ENCODE measurements at regions not wholly inside any gene's neighbourhood (a gene's known extent, or its start where the extent isn't known, plus 50 kb on each side); places are given as distances from the start of the nearest gene placed in this dataset.
"Not testable (repeated sequence)": the region's sequence is repeated elsewhere in the genome, so short reads cannot be mapped to it uniquely, and the experiment has no call there.

DNA sequence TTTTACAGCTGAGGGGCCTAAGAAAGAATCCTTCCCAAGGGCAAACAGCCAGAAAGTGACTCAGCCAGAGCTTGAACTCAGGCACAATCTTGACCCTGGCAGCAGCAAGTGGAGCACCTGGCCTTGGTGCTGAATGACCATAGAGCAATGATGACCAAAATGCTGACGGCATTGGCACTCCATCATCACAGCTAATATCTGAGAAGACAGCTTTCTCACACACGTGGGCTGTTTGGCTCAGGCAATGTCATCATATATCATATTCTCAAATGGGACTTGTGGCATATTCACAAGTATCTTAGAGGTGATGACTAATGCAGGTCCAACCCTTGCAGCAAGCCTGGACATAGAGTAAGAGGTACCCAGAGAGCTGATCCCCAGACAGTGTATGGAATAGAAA is 443.9 kb upstream of the MYT1L start:
- in situ Hi-C loops (cut with HindIII; ENCODE audit: low sequenced_read_pairs) = no loop called here
- no peak for DNase-seq (ENCODE audit: low spot score)

DNA sequence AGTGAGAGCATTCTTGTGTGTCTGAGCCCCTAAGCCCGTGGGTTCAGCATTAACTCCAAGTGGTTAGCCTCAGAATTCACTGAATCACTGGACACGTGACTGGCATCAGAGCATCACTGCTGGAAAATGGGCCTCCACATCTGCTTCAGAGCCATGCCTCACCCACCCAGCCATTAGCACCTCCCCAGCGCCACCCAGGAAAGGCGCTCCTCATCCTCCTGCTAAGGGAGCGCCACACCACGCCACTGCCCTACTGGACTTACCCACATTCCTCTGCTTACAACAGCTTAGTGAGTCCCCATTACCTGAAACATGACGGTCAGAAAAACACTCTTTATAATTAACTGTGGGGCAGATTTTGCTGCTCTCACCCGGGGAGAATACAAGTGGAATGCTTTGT is 442.6 kb upstream of the MYT1L start:
- in situ Hi-C loops (cut with HindIII; ENCODE audit: low sequenced_read_pairs) = no loop called here
- no peak for DNase-seq (ENCODE audit: low spot score)

DNA sequence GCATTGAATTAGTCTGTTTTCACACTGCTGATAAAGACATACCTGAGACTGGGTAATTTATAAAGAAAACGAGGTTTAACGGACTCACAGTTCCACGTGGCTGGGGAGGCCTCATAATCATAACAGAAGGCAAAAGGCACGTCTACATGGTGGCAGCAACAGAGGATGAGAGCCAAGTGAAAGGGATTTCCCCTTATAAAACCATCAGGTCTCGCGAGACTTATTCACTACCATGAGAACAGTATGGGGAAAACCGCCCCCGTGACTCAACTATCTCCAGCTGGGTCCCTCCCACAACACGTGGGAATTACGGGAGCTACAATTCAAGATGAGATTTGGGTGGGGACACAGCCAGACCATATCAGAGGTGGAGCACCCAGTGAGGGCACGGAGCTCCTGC is 442.0 kb upstream of the MYT1L start:
- DNase-seq (ENCODE audit: low spot score); in situ Hi-C loops (cut with HindIII; ENCODE audit: low sequenced_read_pairs): not testable (repeated sequence)

DNA sequence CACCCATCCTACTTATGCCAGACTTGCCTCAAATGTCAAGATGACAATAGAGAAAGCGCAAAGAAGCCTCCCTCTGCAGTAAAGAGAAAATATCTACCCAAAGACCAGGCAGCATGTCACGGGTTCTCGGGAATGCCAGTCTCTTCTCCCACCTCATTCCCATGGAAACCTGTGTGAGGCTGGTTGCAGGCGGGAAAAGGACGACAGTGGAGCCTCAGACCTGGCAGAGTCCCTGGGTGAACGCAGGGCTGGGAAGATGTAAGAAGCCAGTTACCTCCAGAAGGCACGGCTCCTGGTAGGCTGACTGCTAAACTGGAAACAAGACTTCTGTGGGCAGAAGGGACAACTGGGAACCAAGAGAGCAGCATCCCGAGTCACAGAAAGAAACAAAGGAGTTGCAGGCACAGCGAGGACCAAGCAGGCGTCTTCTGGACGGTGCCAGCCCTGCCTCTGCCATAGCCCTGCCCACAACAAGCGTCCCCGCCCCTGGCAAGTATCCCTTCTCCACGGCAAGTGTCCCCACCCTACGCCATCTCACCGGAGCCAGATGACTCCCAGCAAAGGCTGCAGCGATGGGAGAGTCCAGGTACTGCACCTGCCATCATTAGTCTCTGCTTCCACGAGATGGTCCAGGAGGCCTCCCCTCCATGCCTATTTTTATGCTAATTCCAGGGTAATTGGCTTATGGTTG is 440.8 kb upstream of the MYT1L start:
- in situ Hi-C loops (cut with HindIII; ENCODE audit: low sequenced_read_pairs) = no loop called here
- DNase-seq (ENCODE audit: low spot score) = no peak

DNA sequence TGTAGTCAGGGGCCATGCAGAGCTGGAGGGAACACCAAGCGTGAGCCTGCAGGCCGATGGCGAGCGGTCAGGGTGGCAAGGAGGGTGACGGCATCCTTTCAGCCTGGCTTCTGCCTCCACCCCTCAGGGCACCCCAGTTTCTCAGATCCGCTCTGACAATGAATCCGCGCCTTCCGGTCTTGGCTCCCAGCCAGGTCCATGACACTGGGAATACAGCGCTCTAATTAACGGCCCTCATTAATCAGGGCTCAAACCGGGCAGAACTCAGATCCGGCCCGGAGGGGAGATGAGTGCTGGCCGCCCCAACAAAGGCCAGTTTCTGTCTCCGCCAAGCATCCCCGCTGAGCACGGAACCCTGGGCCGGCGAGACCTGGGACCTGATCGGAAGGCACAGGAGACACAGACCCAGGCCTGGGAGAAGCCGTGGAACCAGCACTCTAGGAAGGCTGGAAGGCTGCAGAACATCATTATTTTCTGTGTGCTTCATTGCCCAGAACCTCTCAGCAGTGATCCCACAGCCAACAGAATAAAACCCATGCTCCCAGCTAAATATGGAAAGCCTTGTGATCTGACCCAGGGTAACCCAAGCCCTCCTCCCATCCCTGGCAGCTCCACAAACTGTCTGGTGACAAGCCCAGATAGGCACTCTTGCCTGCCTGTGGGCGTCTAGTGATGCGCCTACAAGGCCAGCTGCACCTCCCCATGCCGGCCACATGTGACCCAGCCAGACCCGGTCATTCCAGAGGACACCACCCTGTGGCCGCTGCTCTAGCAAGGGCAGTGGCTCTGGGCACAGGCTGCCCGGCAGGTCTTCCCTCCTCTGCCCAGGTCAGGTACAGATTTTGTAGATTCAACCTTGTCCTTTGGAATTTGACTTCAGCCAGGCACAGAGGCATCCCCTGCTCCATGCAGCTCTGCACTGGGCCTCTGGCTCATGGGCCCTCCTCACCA is 438.7 kb upstream of the MYT1L start:
- peak; percentile 69 for DNase-seq (ENCODE audit: low spot score)
- in situ Hi-C loops (cut with HindIII; ENCODE audit: low sequenced_read_pairs) = no loop called here

DNA sequence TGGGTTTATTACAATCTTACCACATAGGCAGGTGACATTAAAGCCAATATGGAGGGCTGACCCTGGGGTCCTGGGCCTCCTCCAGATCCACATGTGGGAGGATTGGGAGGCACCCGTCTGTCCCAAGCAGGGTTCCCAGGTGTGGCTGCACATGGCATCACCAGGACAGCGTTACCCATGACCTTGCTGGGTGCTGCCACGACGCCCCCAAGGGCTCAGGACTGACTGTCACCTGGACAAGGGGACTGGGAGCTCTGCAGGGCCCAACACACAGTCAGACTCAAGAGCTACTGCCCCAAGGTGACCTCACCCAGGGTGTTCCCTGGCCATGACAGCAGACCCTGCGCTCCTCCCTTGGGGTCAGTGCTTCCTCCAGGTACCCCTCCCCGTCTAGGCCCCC is 437.4 kb upstream of the MYT1L start:
- in situ Hi-C loops (cut with HindIII; ENCODE audit: low sequenced_read_pairs) = no loop called here
- no peak for DNase-seq (ENCODE audit: low spot score)

DNA sequence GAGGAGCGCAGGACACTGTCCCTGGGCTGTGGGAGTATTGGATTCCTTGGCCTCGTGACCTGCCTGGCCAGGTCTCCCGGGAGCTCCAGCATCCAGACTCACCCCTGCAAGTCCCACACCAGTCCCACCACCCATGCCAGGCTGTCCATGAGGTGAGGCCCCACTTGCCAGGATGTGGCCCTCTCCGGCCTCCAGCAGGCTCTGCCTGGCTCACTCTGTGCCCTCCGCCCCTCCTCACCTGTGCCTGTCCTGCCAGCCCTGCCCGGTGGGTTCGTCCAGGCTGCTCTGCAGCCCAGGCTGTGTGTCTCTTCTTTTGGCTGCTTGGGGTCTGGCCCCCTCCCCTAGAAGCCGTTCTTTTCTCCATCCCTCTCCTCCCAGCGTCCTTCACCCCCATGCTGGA is 436.8 kb upstream of the MYT1L start:
- in situ Hi-C loops (cut with HindIII; ENCODE audit: low sequenced_read_pairs) = no loop called here
- DNase-seq (ENCODE audit: low spot score) = no peak

DNA sequence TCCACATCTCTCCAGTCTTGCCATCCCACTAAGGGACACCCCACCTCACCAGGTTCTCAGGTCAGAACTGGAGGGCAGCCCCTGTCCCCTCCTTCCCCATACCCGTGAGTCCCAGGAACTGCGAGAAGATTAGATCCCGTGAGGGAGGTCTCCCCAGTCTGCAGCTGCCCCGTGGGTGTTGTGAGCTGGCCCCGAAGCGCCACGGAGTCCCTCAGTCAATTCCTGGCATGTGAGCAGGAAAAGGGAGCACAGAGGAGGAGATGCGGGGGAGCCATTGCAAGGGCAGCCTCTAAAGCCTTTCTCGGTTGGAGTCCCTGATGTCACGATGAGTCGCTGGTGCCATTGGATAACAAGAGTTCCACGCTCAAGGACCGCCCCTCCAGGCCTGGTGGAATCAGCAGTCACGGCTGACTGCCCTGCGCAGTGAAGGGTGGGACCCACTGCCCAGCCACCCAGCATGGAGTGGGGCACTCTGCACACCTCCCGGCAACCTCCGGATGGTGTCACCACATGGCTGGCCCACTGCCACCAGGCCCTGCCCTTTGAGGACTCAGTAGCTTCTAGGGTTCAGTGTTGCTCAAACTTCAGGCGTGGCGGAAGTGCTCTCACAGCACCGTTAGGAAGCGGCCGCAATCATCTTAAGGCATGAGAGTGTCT is 434.9 kb upstream of the MYT1L start:
- in situ Hi-C loops (cut with HindIII; ENCODE audit: low sequenced_read_pairs) = no loop called here
- DNase-seq (ENCODE audit: low spot score) = no peak

DNA sequence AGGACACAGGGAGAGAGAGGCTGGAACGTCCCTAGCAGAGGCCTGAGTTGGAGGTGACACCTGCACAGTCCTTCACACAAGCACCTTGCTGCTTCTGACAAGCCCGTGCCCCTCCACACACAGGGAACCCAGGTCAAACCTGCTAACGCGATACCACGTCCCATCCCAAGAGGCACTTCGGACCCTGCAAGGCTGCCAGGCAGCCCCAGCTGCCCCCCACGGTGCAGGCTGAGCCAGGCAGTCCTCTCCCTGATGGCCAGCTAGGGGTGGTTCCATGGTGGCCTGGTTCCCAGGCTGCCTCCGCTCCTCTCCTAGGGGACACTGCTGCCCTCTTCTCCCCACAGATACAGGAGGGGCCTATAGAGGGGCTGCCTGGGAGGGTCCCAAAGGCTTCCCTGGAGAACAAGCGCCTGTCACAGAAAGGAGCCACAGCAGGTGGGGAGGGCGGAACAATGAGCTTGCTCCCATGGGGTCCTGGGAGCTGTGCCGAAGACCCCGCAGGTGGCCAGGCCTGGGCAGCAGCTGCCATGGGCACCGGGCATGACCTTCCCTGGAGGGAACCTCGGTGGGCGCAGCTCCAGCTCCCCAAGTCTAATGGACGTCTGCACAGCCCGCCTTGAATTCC is 434.2 kb upstream of the MYT1L start:
- DNase-seq (ENCODE audit: low spot score) = no peak
- in situ Hi-C loops (cut with HindIII; ENCODE audit: low sequenced_read_pairs) = no loop called here

DNA sequence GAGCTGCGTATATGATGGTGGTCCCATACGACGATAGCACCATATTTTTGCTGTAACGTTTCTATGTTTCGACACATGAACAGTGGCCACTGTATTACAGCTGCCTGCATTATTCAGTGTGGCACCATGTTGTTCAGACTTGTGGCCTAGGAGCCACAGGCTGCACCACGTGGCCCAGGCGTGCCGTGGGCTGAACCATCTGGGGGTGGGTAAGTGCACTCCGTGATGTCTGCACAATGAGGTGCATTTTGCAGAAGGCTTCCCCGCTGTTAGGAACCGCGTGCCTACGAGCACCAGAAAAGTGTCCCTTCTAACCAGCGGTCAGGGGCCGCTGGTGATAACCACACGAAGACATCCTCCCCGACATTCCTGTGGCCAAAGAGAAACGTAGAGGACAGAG is 433.7 kb upstream of the MYT1L start:
- in situ Hi-C loops (cut with HindIII; ENCODE audit: low sequenced_read_pairs) = no loop called here

DNA sequence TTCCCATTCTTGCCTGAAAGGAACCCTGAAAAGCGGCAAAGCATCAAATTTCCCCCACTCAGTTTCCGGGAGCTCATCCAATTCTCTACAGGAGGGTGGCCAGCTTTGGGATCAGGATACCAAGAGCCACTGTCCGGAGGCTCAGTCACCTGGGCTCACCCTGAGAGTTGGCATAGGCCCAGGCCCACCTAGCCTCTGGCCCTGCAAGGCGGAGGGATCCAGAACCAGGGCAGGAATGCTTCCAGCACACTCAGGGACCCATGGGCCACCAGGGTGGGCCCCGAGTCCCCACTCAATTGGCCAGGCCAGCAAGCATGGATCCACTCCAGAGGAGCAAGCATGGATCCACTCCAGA is 432.9 kb upstream of the MYT1L start:
- in situ Hi-C loops (cut with HindIII; ENCODE audit: low sequenced_read_pairs) = no loop called here
- peak; percentile 65 for DNase-seq (ENCODE audit: low spot score)

More for the DNA sequence above, 433.7 kb upstream of the MYT1L start:
- no peak for DNase-seq (ENCODE audit: low spot score)

DNA sequence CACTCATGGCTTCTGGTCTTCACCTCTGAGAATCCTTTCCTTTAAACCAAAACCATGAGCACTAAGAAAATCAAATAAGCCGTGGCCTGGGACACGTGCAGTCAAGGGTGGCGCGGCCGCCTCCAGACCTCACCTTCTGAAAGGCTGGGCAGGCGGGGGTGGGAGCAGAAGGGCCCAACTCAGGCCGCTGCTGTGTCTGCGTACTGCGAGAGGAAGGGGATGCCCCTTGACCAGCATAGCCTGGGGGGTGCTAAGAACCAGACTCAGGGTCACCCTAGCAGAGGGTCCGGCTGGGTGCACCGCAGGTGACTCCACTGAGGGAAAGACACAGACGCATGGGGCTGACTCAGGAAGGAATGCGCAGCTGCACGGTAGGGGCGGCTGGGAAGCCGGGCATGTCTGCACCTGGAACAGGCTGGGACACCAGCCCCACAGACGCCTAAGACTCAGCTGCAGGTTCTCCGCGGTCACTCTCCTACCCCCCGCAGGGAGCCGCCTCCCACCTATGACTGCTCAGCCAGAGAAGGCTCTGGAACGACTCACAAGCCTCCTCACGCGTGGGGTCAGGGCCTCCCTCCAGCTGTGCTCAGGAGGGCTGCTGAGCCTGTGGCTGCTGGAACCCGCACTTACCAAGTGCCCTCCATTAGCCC is 432.4 kb upstream of the MYT1L start:
- DNase-seq (ENCODE audit: low spot score) = no peak
- in situ Hi-C loops (cut with HindIII; ENCODE audit: low sequenced_read_pairs) = no loop called here

DNA sequence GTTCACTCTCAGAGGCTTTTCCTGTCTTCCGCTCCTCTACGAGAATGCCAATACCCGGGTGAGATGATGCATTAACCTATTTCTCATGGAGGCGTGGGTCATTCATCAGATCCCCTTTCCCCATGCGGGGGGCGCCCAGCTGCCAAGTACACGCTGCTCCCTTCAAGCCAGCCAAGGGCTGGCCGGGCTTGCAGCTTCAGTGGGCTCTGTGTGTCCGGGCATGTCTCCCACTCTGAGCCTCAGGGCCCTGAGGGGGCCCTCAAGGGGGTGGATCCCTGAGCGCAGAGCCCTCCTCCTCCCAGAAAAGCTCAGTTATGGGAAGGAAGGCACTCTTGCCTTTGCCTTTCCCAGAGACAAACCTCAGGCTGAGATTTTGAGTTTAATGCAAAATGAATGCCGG is 431.8 kb upstream of the MYT1L start:
- in situ Hi-C loops (cut with HindIII; ENCODE audit: low sequenced_read_pairs) = no loop called here
- DNase-seq (ENCODE audit: low spot score) = no peak

DNA sequence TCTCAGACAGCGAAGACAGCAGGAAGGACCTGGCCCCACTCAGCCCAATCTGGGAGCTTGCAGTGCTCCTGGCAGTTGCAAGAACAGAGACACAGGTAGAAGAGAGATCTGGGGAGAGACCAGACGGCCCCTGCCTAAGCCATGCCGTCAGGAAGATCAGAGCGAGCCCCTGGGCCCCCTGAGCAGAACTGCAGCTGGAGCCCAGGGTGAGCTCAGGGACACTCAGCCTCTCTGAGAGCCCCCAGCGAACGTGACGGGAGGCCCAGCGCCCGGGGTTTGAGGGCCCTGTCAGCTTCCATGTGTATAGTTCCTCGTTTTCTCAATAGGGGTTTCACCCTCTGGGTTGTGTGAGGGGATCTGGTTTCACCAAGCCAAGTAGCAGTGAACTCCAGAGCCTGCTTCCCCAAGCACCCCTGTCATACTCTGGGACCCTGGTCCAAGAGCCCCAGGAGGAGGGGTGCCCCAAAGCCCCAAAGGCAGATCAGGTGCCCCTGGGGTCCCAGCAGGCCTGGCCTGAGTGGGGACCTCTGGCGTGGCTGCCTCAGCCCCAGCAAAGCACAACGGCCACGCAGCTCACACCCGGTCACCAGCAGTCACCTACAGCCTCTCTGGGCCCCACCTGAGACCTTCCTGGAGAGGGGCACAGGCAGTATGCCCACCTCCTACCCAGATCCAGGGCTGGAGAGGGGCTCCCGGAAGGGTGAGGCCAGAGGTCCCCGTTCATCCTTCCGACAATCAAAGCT is 431.3 kb upstream of the MYT1L start:
- DNase-seq (ENCODE audit: low spot score) = no peak
- in situ Hi-C loops (cut with HindIII; ENCODE audit: low sequenced_read_pairs) = no loop called here

DNA sequence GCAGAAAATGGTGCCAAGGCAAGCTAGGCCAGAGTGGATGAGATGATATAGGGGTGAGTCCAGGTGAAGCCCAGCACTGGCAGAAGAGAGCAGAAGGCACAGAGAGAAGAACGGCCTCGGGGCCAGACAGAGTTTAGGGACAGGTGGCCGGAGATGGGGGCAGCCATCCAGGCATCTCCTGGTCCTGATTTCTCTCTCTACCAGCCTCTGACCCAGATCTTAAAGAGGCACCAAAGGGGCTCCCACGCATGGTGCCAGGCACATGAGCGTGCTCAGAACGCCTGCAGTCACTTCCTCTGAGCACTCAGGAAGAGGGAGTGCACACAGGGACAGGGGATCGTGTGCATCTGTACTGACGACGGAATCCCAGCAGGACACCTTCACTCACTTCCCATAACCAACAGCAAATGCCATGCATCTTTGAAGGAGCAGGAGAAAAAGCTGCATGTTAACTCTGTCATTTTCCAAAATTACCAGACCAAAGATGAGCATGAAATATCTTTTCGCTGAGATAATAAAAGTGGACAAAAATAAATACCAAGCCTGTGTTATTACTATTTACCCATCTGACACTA is 427.8 kb upstream of the MYT1L start:
- in situ Hi-C loops (cut with HindIII; ENCODE audit: low sequenced_read_pairs) = no loop called here
- peak; percentile 95 for DNase-seq (ENCODE audit: low spot score)

DNA sequence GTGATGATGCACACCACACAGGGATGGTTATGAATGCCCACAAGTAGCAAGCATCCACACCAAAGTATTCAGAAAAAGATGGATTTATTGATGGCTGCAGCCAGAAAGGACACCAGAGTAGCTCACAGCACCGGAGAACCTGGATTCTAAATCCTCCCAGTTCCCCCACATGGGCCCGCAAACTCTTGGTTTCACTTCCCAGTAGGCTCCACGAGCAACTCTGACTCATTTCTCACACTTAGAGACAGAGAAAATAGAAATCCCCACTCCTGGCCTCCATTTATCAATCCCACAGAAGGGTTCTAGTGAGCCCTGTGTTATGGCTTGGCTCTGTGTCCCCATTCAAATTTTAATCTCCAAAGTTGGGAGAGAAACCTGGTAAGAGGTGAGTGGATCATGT is 426.7 kb upstream of the MYT1L start:
- no peak for DNase-seq (ENCODE audit: low spot score)
- in situ Hi-C loops (cut with HindIII; ENCODE audit: low sequenced_read_pairs) = no loop called here

DNA sequence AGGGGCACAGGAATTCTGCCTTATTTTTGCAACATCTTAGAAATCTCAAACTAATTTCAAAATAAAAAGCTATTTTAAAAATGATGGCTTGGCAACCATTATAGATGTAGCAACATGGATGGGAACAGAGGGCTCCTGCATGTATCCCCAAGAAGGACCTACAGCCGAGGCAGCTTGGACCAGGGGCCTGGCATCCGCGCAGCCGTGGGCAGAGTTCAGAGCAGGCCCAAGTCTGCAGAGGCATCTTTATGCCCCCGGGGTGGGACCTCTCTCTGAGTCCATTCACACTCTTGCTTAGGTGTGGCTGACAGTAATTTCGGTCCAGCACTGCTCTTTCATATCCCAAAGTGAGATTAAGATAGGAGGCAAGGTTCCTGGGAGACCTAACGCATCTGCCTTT is 425.8 kb upstream of the MYT1L start:
- in situ Hi-C loops (cut with HindIII; ENCODE audit: low sequenced_read_pairs) = no loop called here
- DNase-seq (ENCODE audit: low spot score) = no peak

DNA sequence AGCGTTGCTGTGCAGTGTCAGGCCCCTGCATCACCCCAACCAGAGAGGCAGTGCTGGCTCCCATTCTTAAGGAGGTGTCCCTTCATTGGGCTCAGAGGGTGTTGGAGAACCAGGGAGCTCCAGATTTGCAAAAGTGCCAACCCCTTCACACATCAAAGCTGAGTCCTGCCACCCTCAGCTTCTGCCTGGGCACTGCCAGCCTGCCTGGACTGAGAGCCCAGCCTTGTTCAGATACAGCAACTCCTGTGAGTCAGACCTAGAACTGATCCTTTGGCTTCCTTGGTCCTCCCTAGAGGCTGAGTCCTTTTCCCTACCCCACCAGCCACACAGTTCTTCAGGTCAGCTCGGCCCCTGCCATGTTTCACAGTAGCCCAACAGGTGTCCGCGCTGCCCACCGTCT is 424.9 kb upstream of the MYT1L start:
- no peak for DNase-seq (ENCODE audit: low spot score)
- in situ Hi-C loops (cut with HindIII; ENCODE audit: low sequenced_read_pairs) = no loop called here
